ENCODE measurements at regions not wholly inside any gene's neighbourhood (a gene's known extent, or its start where the extent isn't known, plus 50 kb on each side); places are given as distances from the start of the nearest gene placed in this dataset.
"Not testable (repeated sequence)": the region's sequence is repeated elsewhere in the genome, so short reads cannot be mapped to it uniquely, and the experiment has no call there.

DNA sequence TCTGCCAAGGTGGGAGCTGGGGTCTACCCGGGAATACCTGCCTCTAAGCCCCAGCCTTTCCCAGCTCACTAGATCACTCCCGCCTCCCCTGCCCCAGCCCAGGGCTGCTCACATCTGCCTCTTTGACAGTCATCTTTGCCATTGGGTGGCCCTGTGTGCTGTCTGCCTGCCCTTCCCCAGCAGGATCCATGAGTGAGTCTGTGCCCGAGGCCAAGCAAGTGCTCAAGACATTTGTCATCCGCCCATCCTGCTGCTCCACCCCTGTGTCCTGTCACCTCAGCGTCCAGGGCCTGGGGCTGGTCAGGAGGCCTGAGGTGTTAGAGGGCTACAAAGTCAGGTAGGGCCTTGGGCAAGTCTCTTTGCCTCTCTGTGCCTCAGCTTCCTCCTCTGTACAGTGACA lies 89.4 kb downstream of the LSM3 start:
- Mint-ChIP-seq H3K9me3 (peaks cover 8% of the 10 kb centered on the region), H3K4me3 (no peak overlapping the region), H3K36me3 (no peaks in the 10 kb centered on the region), H3K27ac (no peak overlapping the region), H3K4me1 (peaks cover 8% of the 10 kb centered on the region), H3K27me3 (ENCODE audit: low read depth) (no peaks in the 10 kb centered on the region)
- no peak for DNase-seq (ENCODE audit: low spot score in 2 of 2, unreplicated experiment in 2 of 2)
- no peak for TF ChIP-seq CTCF (IDR thresholded peaks at IDR 0.05; ENCODE audit: unreplicated experiment)

DNA sequence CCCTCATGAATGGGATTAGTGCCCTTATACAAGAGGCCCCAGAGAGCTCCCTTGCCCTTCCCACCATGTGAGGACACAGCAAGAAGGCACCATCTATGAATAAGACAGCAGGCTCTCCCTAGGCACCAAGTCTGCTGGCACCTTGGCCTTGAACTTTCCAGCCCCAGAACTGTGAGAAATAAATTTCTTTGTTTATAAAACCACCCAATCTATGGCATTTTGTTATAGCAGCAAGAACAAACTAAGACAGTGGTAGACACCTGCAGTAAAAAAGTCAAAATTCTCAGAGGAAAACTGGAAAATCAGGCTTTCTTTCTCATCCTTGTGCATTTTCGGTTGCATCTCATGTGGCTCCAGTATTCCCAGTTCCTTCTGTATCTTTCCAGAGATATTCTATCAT lies 90.3 kb downstream of the LSM3 start:
- no peak for DNase-seq (ENCODE audit: low spot score in 2 of 2, unreplicated experiment in 2 of 2)
- H3K27ac Mint-ChIP-seq: no peak overlapping the region
- no peaks in the 10 kb centered on the region for H3K27me3 Mint-ChIP-seq (ENCODE audit: low read depth)
- H3K4me1 Mint-ChIP-seq: peaks cover 18% of the 10 kb centered on the region
- no peak overlapping the region for H3K4me3 Mint-ChIP-seq
- no peaks in the 10 kb centered on the region for H3K36me3 Mint-ChIP-seq
- H3K9me3 Mint-ChIP-seq: peaks cover 7% of the 10 kb centered on the region
- TF ChIP-seq CTCF (IDR thresholded peaks at IDR 0.05; ENCODE audit: unreplicated experiment): no peak

- H3K36me3 Mint-ChIP-seq; H3K4me3 Mint-ChIP-seq; H3K27me3 Mint-ChIP-seq (ENCODE audit: low read depth); H3K27ac Mint-ChIP-seq; DNase-seq (ENCODE audit: low spot score in 2 of 2, unreplicated experiment in 2 of 2); H3K9me3 Mint-ChIP-seq: not testable (repeated sequence)
- H3K4me1 Mint-ChIP-seq: peaks cover 14% of the 10 kb centered on the region
Observed at GRCh38 chr3:14272041-14272958, 93.7 kb downstream of the LSM3 start.

GRCh38 chr3:14272959-14273560 lies 94.4 kb downstream of the LSM3 start:
- not testable (repeated sequence) for H3K9me3 Mint-ChIP-seq; H3K4me3 Mint-ChIP-seq; H3K36me3 Mint-ChIP-seq; DNase-seq (ENCODE audit: low spot score in 2 of 2, unreplicated experiment in 2 of 2); H3K27me3 Mint-ChIP-seq (ENCODE audit: low read depth)
- Mint-ChIP-seq H3K4me1 (peaks cover 14% of the 10 kb centered on the region), H3K27ac (peak overlapping the region; percentile 49)

GRCh38 chr3:14273901-14274611 lies 95.4 kb downstream of the LSM3 start:
- H3K9me3 Mint-ChIP-seq: peaks cover 5% of the 10 kb centered on the region
- TF ChIP-seq CTCF (IDR thresholded peaks at IDR 0.05; ENCODE audit: unreplicated experiment): no peak
- H3K4me1 Mint-ChIP-seq: peaks cover 14% of the 10 kb centered on the region
- H3K27ac Mint-ChIP-seq: peak overlapping the region; percentile 23
- no peak overlapping the region for H3K4me3 Mint-ChIP-seq
- H3K36me3 Mint-ChIP-seq: no peaks in the 10 kb centered on the region
- no peaks in the 10 kb centered on the region for H3K27me3 Mint-ChIP-seq (ENCODE audit: low read depth)
- DNase-seq (ENCODE audit: low spot score in 2 of 2, unreplicated experiment in 2 of 2): no peak

- no peak overlapping the region for H3K27ac Mint-ChIP-seq
- H3K36me3 Mint-ChIP-seq: no peaks in the 10 kb centered on the region
- TF ChIP-seq CTCF (IDR thresholded peaks at IDR 0.05; ENCODE audit: unreplicated experiment): no peak
- H3K4me3 Mint-ChIP-seq: no peak overlapping the region
- H3K4me1 Mint-ChIP-seq: peaks cover 14% of the 10 kb centered on the region
- H3K9me3 Mint-ChIP-seq: no peaks in the 10 kb centered on the region
- no peak for DNase-seq (ENCODE audit: low spot score in 2 of 2, unreplicated experiment in 2 of 2)
- no peaks in the 10 kb centered on the region for H3K27me3 Mint-ChIP-seq (ENCODE audit: low read depth)
Observed at GRCh38 chr3:14274612-14274936, 96.0 kb downstream of the LSM3 start.
